Osteocyte (in vitro differentiated cells): ENCODE measurements at regions not wholly inside any gene's neighbourhood (a gene's known extent, or its start where the extent isn't known, plus 50 kb on each side); places are given as distances from the start of the nearest gene placed in this dataset.

ENCODE experiments used
- DNase-seq: peaks from one replicate; pipeline ENCODE4 v3.0.0; 2021; ENCODE audit warnings: mixed read lengths; ENCODE audit not compliant: unreplicated experiment; ENCODE audit errors: extremely low spot score
- H3K27ac Mint-ChIP-seq: one replicate; pipeline ENCODE4 v1.8.0; 2021; ENCODE audit warnings: mild to moderate bottlenecking, mixed read lengths; ENCODE audit not compliant: unreplicated experiment
- H3K27me3 Mint-ChIP-seq: one replicate; pipeline ENCODE4 v1.8.0; 2021; ENCODE audit warnings: mixed read lengths; ENCODE audit not compliant: unreplicated experiment
- H3K36me3 Mint-ChIP-seq: one replicate; pipeline ENCODE4 v1.8.0; 2021; ENCODE audit warnings: mixed read lengths; ENCODE audit not compliant: unreplicated experiment
- H3K4me1 Mint-ChIP-seq: one replicate; pipeline ENCODE4 v1.8.0; 2021; ENCODE audit warnings: mixed read lengths; ENCODE audit not compliant: unreplicated experiment
- H3K4me3 Mint-ChIP-seq: one replicate; pipeline ENCODE4 v1.8.0; 2021; ENCODE audit warnings: mild to moderate bottlenecking, moderate library complexity, mixed read lengths; ENCODE audit not compliant: unreplicated experiment
- H3K9me3 Mint-ChIP-seq: one replicate; pipeline ENCODE4 v1.8.0; 2021; ENCODE audit warnings: mixed read lengths; ENCODE audit not compliant: unreplicated experiment
- CTCF ChIP-seq: fragments of 200-600 bp; sonication (generic); IDR thresholded peaks from 2 replicates; pipeline ENCODE4 v1.5.0; 2021; ENCODE audit warnings: antibody characterized with exemption, mild to moderate bottlenecking, moderate library complexity

- no peak for DNase-seq
- H3K4me1 Mint-ChIP-seq: no peaks in the 10 kb centered on the region
- H3K27me3 Mint-ChIP-seq: no peaks in the 10 kb centered on the region
- H3K27ac Mint-ChIP-seq: no peak overlapping the region
- H3K36me3 Mint-ChIP-seq: no peaks in the 10 kb centered on the region
- peaks cover 38% of the 10 kb centered on the region for H3K9me3 Mint-ChIP-seq
- H3K4me3 Mint-ChIP-seq: no peak overlapping the region
- TF ChIP-seq CTCF: no peak
These were observed 416.8 kb downstream of the NPHP4 start for GRCh38 chr1:5575396-5575940.

DNA sequence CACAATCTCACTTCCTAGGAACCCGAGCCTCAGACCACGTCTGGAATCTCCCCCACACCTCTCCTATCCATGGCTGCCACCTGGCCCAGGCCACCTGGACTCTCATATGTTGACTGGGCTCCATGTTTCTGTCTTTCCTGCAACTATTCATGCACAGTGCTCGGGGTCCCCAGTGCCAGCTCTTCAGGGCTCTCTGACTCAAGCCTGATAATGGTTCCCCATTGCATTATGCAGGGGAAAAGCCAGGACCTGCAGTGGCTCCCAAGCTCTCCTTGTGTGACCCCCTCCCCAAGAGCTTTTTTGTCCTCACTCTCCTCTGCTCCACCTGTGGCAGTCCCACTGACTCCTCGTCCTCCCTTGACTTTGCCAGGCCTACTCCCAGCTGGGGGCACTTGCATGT lies 417.6 kb downstream of the NPHP4 start:
- no peak for TF ChIP-seq CTCF
- no peak overlapping the region for H3K4me3 Mint-ChIP-seq
- DNase-seq: peak; percentile 76
- H3K27me3 Mint-ChIP-seq: no peaks in the 10 kb centered on the region
- H3K4me1 Mint-ChIP-seq: no peaks in the 10 kb centered on the region
- H3K36me3 Mint-ChIP-seq: no peaks in the 10 kb centered on the region
- H3K27ac Mint-ChIP-seq: no peak overlapping the region
- peaks cover 39% of the 10 kb centered on the region for H3K9me3 Mint-ChIP-seq

DNA sequence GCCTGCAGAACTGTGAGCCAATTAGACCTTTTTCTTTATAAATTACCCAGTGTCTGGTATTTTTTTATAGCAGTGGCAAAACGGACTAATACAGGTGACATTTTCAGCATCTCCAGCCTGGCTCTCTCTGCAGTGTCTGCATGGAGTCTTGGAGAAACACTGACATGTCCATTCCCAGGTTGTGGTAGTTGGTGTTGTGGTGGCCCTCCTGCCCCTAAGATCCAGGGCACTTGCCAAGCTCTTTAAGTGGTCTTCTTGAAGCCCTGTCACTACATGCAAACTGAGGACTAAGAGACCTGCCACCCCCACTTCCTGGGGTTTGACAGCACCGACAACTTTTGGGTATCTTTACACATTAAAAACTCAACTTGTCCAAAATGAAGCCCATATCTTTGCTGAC lies 419.4 kb downstream of the NPHP4 start:
- peak; percentile 42 for DNase-seq
- no peak overlapping the region for H3K27ac Mint-ChIP-seq
- no peak overlapping the region for H3K4me3 Mint-ChIP-seq
- no peaks in the 10 kb centered on the region for H3K27me3 Mint-ChIP-seq
- no peak for TF ChIP-seq CTCF
- no peaks in the 10 kb centered on the region for H3K36me3 Mint-ChIP-seq
- H3K9me3 Mint-ChIP-seq: peaks cover 38% of the 10 kb centered on the region
- no peaks in the 10 kb centered on the region for H3K4me1 Mint-ChIP-seq

- Mint-ChIP-seq H3K27ac (no peak overlapping the region), H3K27me3 (no peaks in the 10 kb centered on the region), H3K9me3 (peaks cover 41% of the 10 kb centered on the region), H3K36me3 (no peaks in the 10 kb centered on the region), H3K4me1 (no peaks in the 10 kb centered on the region), H3K4me3 (no peak overlapping the region)
- TF ChIP-seq CTCF: no peak
- peak; percentile 76 for DNase-seq
These were observed 420.3 kb downstream of the NPHP4 start for GRCh38 chr1:5571861-5572401.

DNA sequence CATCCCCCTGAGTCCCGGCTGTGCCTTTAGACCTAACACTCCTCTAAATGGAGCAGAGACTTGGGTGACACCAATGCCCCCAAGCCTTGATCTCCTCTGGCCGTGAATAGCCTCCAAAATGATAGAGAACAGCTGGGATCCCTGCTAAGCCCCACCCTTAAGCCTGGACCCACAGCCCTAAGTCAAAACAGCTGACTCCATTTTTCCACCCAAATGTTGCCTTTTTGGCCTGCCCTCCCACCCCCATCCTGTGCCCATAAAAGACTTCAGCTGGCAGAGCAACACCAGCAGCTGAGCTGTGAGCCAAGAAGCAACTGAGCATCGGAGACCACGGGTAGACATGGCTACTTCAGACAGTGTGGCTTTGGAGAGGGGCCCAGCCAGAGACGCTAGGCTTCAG lies 420.8 kb downstream of the NPHP4 start:
- H3K36me3 Mint-ChIP-seq: no peaks in the 10 kb centered on the region
- H3K4me1 Mint-ChIP-seq: no peaks in the 10 kb centered on the region
- peaks cover 43% of the 10 kb centered on the region for H3K9me3 Mint-ChIP-seq
- peak; percentile 56 for DNase-seq
- no peak overlapping the region for H3K27ac Mint-ChIP-seq
- no peak for TF ChIP-seq CTCF
- no peak overlapping the region for H3K4me3 Mint-ChIP-seq
- no peaks in the 10 kb centered on the region for H3K27me3 Mint-ChIP-seq
